ENCODE measurements at regions not wholly inside any gene's neighbourhood (a gene's known extent, or its start where the extent isn't known, plus 50 kb on each side); places are given as distances from the start of the nearest gene placed in this dataset.

GRCh38 chr5:38670066-38670465 lies 113.6 kb upstream of the LIFR start:
- TF ChIP-seq POLR2A (IDR thresholded peaks at IDR 0.05): no peak
- TF ChIP-seq, protein P1, sequence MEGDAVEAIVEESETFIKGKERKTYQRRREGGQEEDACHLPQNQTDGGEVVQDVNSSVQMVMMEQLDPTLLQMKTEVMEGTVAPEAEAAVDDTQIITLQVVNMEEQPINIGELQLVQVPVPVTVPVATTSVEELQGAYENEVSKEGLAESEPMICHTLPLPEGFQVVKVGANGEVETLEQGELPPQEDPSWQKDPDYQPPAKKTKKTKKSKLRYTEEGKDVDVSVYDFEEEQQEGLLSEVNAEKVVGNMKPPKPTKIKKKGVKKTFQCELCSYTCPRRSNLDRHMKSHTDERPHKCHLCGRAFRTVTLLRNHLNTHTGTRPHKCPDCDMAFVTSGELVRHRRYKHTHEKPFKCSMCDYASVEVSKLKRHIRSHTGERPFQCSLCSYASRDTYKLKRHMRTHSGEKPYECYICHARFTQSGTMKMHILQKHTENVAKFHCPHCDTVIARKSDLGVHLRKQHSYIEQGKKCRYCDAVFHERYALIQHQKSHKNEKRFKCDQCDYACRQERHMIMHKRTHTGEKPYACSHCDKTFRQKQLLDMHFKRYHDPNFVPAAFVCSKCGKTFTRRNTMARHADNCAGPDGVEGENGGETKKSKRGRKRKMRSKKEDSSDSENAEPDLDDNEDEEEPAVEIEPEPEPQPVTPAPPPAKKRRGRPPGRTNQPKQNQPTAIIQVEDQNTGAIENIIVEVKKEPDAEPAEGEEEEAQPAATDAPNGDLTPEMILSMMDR (IDR thresholded peaks at IDR 0.05): no peak
- no peak for TF ChIP-seq EP300 (IDR thresholded peaks at IDR 0.05)
